Glutamatergic neuron (in vitro differentiated cells): ENCODE measurements at regions not wholly inside any gene's neighbourhood (a gene's known extent, or its start where the extent isn't known, plus 50 kb on each side); places are given as distances from the start of the nearest gene placed in this dataset.

ENCODE experiments used
- DNase-seq: peaks from one replicate; pipeline ENCODE4 v3.0.0; 2022
- H3K27ac Mint-ChIP-seq: one replicate; pipeline ENCODE4 v1.8.0; 2020; ENCODE audit warnings: mild to moderate bottlenecking, mixed read lengths, inconsistent platforms; ENCODE audit not compliant: unreplicated experiment
- H3K27me3 Mint-ChIP-seq: one replicate; pipeline ENCODE4 v1.8.0; 2020; ENCODE audit warnings: mild to moderate bottlenecking, moderate library complexity, mixed read lengths, inconsistent platforms; ENCODE audit not compliant: unreplicated experiment
- H3K36me3 Mint-ChIP-seq: one replicate; pipeline ENCODE4 v1.8.0; 2020; ENCODE audit warnings: mild to moderate bottlenecking, mixed read lengths, inconsistent platforms; ENCODE audit not compliant: unreplicated experiment
- H3K4me1 Mint-ChIP-seq: one replicate; pipeline ENCODE4 v1.8.0; 2020; ENCODE audit warnings: mild to moderate bottlenecking, low read depth, mixed read lengths, inconsistent platforms; ENCODE audit not compliant: unreplicated experiment
- H3K4me3 Mint-ChIP-seq: one replicate; pipeline ENCODE4 v1.8.0; 2020; ENCODE audit warnings: mild to moderate bottlenecking, mixed read lengths, inconsistent platforms; ENCODE audit not compliant: unreplicated experiment
- H3K9me3 Mint-ChIP-seq: one replicate; pipeline ENCODE4 v1.8.0; 2020; ENCODE audit warnings: mild to moderate bottlenecking, moderate library complexity, mixed read lengths, inconsistent platforms; ENCODE audit not compliant: unreplicated experiment
- CTCF ChIP-seq: fragments of 200-600 bp; sonication (generic); IDR thresholded peaks from one replicate; pipeline ENCODE4 v1.5.0; 2021; ENCODE audit not compliant: partially characterized antibody, unreplicated experiment

GRCh38 chr13:62906469-62906868 is 1490.8 kb upstream of the PCDH20 start:
- H3K9me3 Mint-ChIP-seq = no peaks in the 10 kb centered on the region
- peaks cover 1% of the 10 kb centered on the region for H3K27me3 Mint-ChIP-seq
- H3K4me1 Mint-ChIP-seq = peaks cover 2% of the 10 kb centered on the region
- no peak overlapping the region for H3K27ac Mint-ChIP-seq
- H3K36me3 Mint-ChIP-seq = no peaks in the 10 kb centered on the region
- TF ChIP-seq CTCF = no peak
- DNase-seq = no peak
- H3K4me3 Mint-ChIP-seq = no peak overlapping the region

GRCh38 chr13:62887046-62887445 is 1471.4 kb upstream of the PCDH20 start:
- H3K27ac Mint-ChIP-seq = no peak overlapping the region
- TF ChIP-seq CTCF = no peak
- no peak overlapping the region for H3K4me3 Mint-ChIP-seq
- DNase-seq = no peak
- no peaks in the 10 kb centered on the region for H3K36me3 Mint-ChIP-seq
- H3K27me3 Mint-ChIP-seq = no peaks in the 10 kb centered on the region
- H3K9me3 Mint-ChIP-seq = no peaks in the 10 kb centered on the region
- H3K4me1 Mint-ChIP-seq = no peaks in the 10 kb centered on the region

GRCh38 chr13:62879071-62879470 is 1463.4 kb upstream of the PCDH20 start:
- no peak overlapping the region for H3K4me3 Mint-ChIP-seq
- no peaks in the 10 kb centered on the region for H3K36me3 Mint-ChIP-seq
- H3K9me3 Mint-ChIP-seq = peaks cover 2% of the 10 kb centered on the region
- DNase-seq = no peak
- no peak overlapping the region for H3K27ac Mint-ChIP-seq
- TF ChIP-seq CTCF = no peak
- no peaks in the 10 kb centered on the region for H3K27me3 Mint-ChIP-seq
- no peaks in the 10 kb centered on the region for H3K4me1 Mint-ChIP-seq

GRCh38 chr13:62875118-62875640 is 1459.5 kb upstream of the PCDH20 start:
- no peak for TF ChIP-seq CTCF
- H3K9me3 Mint-ChIP-seq = peaks cover 2% of the 10 kb centered on the region
- no peaks in the 10 kb centered on the region for H3K36me3 Mint-ChIP-seq
- no peak overlapping the region for H3K27ac Mint-ChIP-seq
- DNase-seq = no peak
- H3K4me1 Mint-ChIP-seq = no peaks in the 10 kb centered on the region
- no peak overlapping the region for H3K4me3 Mint-ChIP-seq
- no peaks in the 10 kb centered on the region for H3K27me3 Mint-ChIP-seq

- Mint-ChIP-seq H3K9me3 (no peaks in the 10 kb centered on the region), H3K27ac (no peak overlapping the region), H3K36me3 (no peaks in the 10 kb centered on the region), H3K27me3 (no peaks in the 10 kb centered on the region), H3K4me1 (no peaks in the 10 kb centered on the region), H3K4me3 (no peak overlapping the region)
- DNase-seq = no peak
- TF ChIP-seq CTCF = no peak
These were observed 1434.7 kb upstream of the PCDH20 start for GRCh38 chr13:62850331-62850730.
